ENCODE measurements at regions not wholly inside any gene's neighbourhood (a gene's known extent, or its start where the extent isn't known, plus 50 kb on each side); places are given as distances from the start of the nearest gene placed in this dataset.

DNA sequence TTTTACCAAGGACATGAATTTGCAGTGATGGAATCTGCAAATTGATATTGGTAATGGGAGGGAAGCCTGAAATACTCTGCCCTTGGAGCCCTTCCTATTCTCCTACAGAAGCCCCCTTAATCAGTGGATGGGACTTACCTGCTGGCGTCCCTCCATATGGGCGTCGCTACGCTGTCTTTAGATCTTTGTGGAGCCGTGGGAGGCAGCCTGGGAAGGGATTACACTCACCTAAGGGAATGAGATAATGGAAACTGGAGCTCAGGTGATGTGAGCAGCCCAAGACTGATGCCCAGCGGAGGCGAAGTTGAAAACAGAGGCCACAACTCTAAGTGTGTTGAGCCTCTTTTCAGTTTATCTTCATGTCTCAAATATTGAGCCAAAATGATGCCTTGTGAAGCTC lies 306.6 kb downstream of the MYCN start:
- no peaks in the 10 kb centered on the region; the same call in none of the 2 replicates for H3K27me3 ChIP-seq (replicated peaks; ENCODE audit: control insufficient read depth, insufficient read depth, low read length)
- TF ChIP-seq, protein P1, sequence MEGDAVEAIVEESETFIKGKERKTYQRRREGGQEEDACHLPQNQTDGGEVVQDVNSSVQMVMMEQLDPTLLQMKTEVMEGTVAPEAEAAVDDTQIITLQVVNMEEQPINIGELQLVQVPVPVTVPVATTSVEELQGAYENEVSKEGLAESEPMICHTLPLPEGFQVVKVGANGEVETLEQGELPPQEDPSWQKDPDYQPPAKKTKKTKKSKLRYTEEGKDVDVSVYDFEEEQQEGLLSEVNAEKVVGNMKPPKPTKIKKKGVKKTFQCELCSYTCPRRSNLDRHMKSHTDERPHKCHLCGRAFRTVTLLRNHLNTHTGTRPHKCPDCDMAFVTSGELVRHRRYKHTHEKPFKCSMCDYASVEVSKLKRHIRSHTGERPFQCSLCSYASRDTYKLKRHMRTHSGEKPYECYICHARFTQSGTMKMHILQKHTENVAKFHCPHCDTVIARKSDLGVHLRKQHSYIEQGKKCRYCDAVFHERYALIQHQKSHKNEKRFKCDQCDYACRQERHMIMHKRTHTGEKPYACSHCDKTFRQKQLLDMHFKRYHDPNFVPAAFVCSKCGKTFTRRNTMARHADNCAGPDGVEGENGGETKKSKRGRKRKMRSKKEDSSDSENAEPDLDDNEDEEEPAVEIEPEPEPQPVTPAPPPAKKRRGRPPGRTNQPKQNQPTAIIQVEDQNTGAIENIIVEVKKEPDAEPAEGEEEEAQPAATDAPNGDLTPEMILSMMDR (IDR thresholded peaks at IDR 0.05; ENCODE audit: insufficient read depth, low read length, poor library complexity, severe bottlenecking), result no peak
- no peak for DNase-seq (ENCODE audit: extremely low read depth, insufficient read length)
- H3K36me3 ChIP-seq (ENCODE audit: control insufficient read depth, insufficient read depth, low read length), result no peaks in the 10 kb centered on the region
- no peak overlapping the region for H3K4me3 ChIP-seq (replicated peaks; ENCODE audit: low read depth, low read length)

DNA sequence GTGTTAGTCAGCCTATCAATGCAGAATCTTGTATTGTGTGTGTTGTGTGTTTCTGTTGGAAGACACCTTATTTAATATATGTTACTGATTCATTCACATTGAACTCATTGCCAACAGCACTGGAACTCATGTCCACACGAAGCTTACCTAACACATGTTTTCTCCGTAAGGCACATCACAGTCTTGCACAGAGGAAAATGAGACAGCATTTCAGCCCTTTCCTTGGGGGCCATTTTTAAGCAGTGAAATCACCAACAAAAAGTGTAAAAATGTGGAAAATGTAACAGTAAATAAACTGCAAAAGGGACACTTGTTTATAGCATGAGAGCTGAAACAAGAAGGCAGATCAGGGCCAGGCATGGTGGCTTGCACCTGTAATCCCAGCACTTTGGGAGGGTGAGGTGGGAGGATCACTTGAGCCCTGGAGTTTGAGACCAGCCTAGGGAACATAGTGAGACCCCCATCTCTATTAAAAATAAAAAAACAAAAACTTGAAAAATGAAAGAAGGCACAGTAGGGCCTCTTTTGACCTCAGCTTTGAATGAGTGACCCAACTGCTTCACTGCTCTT lies 306.0 kb downstream of the MYCN start:
- Histone ChIP-seq H3K4me3 (replicated peaks; ENCODE audit: low read depth, low read length) (no peak overlapping the region), H3K36me3 (ENCODE audit: control insufficient read depth, insufficient read depth, low read length) (no peaks in the 10 kb centered on the region), H3K27me3 (replicated peaks; ENCODE audit: control insufficient read depth, insufficient read depth, low read length) (no peaks in the 10 kb centered on the region; the same call in none of the 2 replicates)
- TF ChIP-seq, protein P1 (IDR thresholded peaks at IDR 0.05; ENCODE audit: insufficient read depth, low read length, poor library complexity, severe bottlenecking), result no peak
- DNase-seq (ENCODE audit: extremely low read depth, insufficient read length), result no peak

DNA sequence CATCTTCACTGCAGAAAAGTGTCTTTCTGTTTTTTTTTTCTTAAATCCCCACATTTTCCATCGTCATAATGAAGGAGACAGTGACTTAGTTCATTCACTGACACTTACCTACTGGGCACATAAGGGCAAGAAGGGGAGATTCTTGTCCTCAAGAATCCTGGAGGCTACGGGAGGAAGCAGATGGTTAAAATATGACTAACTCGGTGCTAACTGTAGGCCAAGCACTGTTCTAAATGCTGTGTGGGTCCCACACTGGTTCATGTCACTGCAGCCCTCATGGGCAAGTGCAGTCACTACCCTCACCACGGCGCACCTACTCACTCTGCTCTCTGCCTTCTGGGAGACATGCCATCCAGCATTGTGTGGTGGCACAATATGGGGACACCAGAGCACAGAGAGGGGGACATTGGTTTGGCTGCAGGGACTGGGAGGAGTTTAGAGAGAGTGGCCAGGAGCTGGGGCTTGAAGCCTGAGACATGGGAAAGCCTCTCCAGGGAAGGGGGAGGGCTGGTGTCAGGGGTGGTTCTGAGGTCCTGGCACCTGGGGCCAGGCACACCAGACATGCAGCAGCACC lies 305.2 kb downstream of the MYCN start:
- H3K36me3 ChIP-seq (ENCODE audit: control insufficient read depth, insufficient read depth, low read length), result no peaks in the 10 kb centered on the region

DNA sequence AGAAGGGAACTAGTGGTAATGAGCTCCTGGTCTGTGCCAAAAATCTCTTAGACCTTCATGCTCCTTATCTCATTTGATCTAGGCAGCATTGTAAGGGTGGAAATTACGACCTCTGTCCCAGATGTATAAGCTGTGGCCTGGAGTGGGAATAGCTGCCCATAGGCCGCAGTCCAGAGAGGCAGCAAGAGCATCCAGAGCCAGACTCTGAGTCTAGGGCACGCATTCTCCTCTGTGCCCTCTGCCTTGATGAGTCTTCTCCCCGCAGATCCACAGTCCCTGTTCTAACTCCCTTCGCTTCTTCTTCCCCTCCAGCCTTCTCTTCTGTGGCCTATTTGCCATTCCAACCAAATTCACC lies 304.6 kb downstream of the MYCN start:
- H3K27me3 ChIP-seq (replicated peaks; ENCODE audit: control insufficient read depth, insufficient read depth, low read length), result no peaks in the 10 kb centered on the region; the same call in none of the 2 replicates
- no peaks in the 10 kb centered on the region for H3K36me3 ChIP-seq (ENCODE audit: control insufficient read depth, insufficient read depth, low read length)
- no peak overlapping the region for H3K4me3 ChIP-seq (replicated peaks; ENCODE audit: low read depth, low read length)
- no peak for DNase-seq (ENCODE audit: extremely low read depth, insufficient read length)
- TF ChIP-seq, protein P1 (IDR thresholded peaks at IDR 0.05; ENCODE audit: insufficient read depth, low read length, poor library complexity, severe bottlenecking), result no peak

More for the DNA sequence above, 305.2 kb downstream of the MYCN start:
- TF ChIP-seq, protein P1 (IDR thresholded peaks at IDR 0.05; ENCODE audit: insufficient read depth, low read length, poor library complexity, severe bottlenecking), result no peak
- Histone ChIP-seq H3K27me3 (replicated peaks; ENCODE audit: control insufficient read depth, insufficient read depth, low read length) (no peaks in the 10 kb centered on the region; the same call in none of the 2 replicates), H3K4me3 (replicated peaks; ENCODE audit: low read depth, low read length) (no peak overlapping the region)
- no peak for DNase-seq (ENCODE audit: extremely low read depth, insufficient read length)

DNA sequence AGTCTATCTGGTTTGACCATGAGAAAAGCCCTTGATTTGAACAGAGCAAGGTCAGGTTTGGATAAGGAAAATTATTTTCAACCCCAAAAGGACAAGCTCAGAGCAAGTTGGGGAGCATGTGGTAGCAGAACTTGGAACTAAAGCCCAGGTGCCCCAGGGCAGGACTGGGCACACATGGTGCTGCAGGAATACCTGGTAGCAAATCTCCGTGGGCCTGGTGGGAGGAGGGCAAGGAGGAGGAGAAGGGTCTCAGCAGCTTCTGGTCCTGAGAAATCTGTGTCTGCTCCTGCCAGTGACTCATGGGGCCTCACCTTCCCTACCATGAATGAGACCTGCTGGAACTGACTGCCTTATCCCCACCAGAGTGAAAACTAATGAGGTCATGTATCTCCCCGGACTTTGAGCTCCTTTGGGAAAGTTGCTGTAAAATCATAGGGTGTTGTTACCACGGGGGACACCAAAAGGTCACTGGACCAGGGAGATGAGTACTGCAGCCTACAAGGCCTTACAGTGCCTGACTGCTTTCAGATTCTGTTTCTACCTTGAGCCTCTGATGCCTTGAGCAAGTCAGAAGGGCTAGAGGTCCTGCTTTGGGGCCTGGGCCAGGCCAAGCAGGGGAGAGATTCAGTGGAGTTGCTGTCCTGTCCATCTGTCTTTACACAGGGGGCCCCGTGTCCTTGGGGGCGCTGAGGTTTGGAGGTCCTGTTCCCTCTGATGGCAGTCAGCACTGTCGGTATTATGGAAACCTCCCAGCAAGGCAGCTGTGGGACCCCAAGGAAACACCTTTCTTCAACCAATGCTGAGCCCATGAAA lies 304.0 kb downstream of the MYCN start:
- H3K27me3 ChIP-seq (replicated peaks; ENCODE audit: control insufficient read depth, insufficient read depth, low read length), result no peaks in the 10 kb centered on the region; the same call in none of the 2 replicates
- no peaks in the 10 kb centered on the region for H3K36me3 ChIP-seq (ENCODE audit: control insufficient read depth, insufficient read depth, low read length)
- H3K4me3 ChIP-seq (replicated peaks; ENCODE audit: low read depth, low read length), result no peak overlapping the region
- TF ChIP-seq, protein P1 (IDR thresholded peaks at IDR 0.05; ENCODE audit: insufficient read depth, low read length, poor library complexity, severe bottlenecking), result no peak
- no peak for DNase-seq (ENCODE audit: extremely low read depth, insufficient read length)
